GM12878 (cell line): ENCODE measurements at regions not wholly inside any gene's neighbourhood (a gene's known extent, or its start where the extent isn't known, plus 50 kb on each side); places are given as distances from the start of the nearest gene placed in this dataset.

ENCODE experiments used
- ATAC-seq: fragments of 200-7000 bp; cut with Tn5 transposase; 3 replicates; pipeline ENCODE4 v1.9.1; 2020; ENCODE audit warnings: mild to moderate bottlenecking, moderate library complexity
- BruUV-seq: library from RNA; stranded (reverse); fragments of 400-500 nt; replicated peaks from 2 replicates; lab custom pipeline; 2021; lab: Mats Ljungman, UMichigan
- CTCF ChIA-PET: fragments of 300-600 bp; sonication (Branson Sonifier 250); formaldehyde crosslinking; extraction: SDS; loops from one replicate; lab custom pipeline; 2021; ENCODE audit warnings: inconsistent platforms; lab: Yijun Ruan, JAX
- POLR2A ChIA-PET: fragments of 350-600 bp; formaldehyde crosslinking; extraction: SDS; loops from one replicate; lab custom pipeline; 2021; ENCODE audit warnings: inconsistent platforms; lab: Charles Lee
- RAD21 ChIA-PET: fragments of 300-600 bp; sonication (Branson Sonifier 250); formaldehyde crosslinking; loops from one replicate; lab custom pipeline; 2023; ENCODE audit warnings: antibody characterized with exemption; ENCODE audit not compliant: unreplicated experiment; lab: Charles Lee
- SMC1A ChIA-PET: fragments of 300-600 bp; sonication (Branson Sonifier 250); formaldehyde crosslinking; loops from one replicate; lab custom pipeline; 2023; ENCODE audit not compliant: unreplicated experiment, uncharacterized antibody; lab: Charles Lee
- DNase-seq: peaks from one replicate; pipeline ENCODE4 v3.0.0-alpha.2; 2011; ENCODE audit warnings: low read depth, low spot score
- FAIRE-seq: peaks from 3 replicates; lab custom pipeline; 2011; peaks lifted over from hg19 to GRCh38; lab: Jason Lieb, UNC
- H2AFZ ChIP-seq: 2 replicates; pipeline ENCODE4 v1.6.0; 2011; ENCODE audit warnings: low read depth, low read length, control low read depth; ENCODE audit not compliant: control insufficient read depth
- H3K27ac ChIP-seq: 2 replicates; pipeline ENCODE4 v1.5.1; 2011; ENCODE audit warnings: control low read depth; ENCODE audit not compliant: control insufficient read depth, insufficient read depth
- H3K27me3 ChIP-seq, 2 experiments: replicated peaks in 1 of 2; 2 replicates each; pipeline versions ENCODE4 v1.6.0 to v1.6.1; 2011; ENCODE audit warnings: low read length in 1 of 2; ENCODE audit not compliant: control insufficient read depth in 2 of 2, insufficient read depth in 2 of 2
- H3K36me3 ChIP-seq, 2 experiments: 2 replicates each; pipeline ENCODE4 v1.5.1; 2011; ENCODE audit warnings: low read length in 1 of 2; ENCODE audit not compliant: control insufficient read depth in 2 of 2, insufficient read depth in 2 of 2
- H3K4me1 ChIP-seq: 2 replicates; pipeline ENCODE4 v1.6.1; 2011; ENCODE audit warnings: mild to moderate bottlenecking, low read length, moderate library complexity, mixed read lengths; ENCODE audit not compliant: control insufficient read depth, insufficient read depth
- H3K4me2 ChIP-seq: 2 replicates; pipeline ENCODE4 v1.6.0; 2011; ENCODE audit warnings: control low read depth; ENCODE audit not compliant: control insufficient read depth, insufficient read depth
- H3K4me3 ChIP-seq: fragments of 200-600 bp; sonication (generic); 2 replicates; pipeline ENCODE4 v1.5.1; 2016
- H3K79me2 ChIP-seq: 2 replicates; pipeline ENCODE4 v1.6.0; 2011; ENCODE audit warnings: low read length; ENCODE audit not compliant: control insufficient read depth, insufficient read depth
- H3K9ac ChIP-seq: 2 replicates; pipeline ENCODE4 v1.8.0; 2011; ENCODE audit warnings: low read length, control low read depth, mixed read lengths; ENCODE audit not compliant: control insufficient read depth, insufficient read depth
- H3K9me3 ChIP-seq: replicated peaks from 3 replicates; pipeline ENCODE4 v1.5.1; 2011; ENCODE audit warnings: mild to moderate bottlenecking, low read length; ENCODE audit not compliant: control insufficient read depth, insufficient read depth
- H4K20me1 ChIP-seq: 2 replicates; pipeline ENCODE4 v1.6.0; 2011; ENCODE audit not compliant: control insufficient read depth, insufficient read depth
- BHLHE40 ChIP-seq, 2 experiments: fragments of 450-650 bp in 1 of 2; IDR thresholded peaks; 2 replicates each; pipeline ENCODE4 v1.6.1; 2011 to 2017; ENCODE audit warnings: low read depth in 2 of 2, borderline replicate concordance in 1 of 2, improper control_type of control experiment in 1 of 2, low read length in 1 of 2, mild to moderate bottlenecking in 1 of 2
- BMI1 ChIP-seq: fragments of 450-650 bp; IDR thresholded peaks from 2 replicates; pipeline ENCODE4 v1.6.1; 2016; ENCODE audit warnings: mild to moderate bottlenecking, moderate library complexity, borderline replicate concordance
- CBFB ChIP-seq: IDR thresholded peaks from 2 replicates; pipeline ENCODE4 v1.6.1; 2016; ENCODE audit warnings: antibody characterized with exemption, low read depth
- CBX5 ChIP-seq: sonication (generic); IDR thresholded peaks from 2 replicates; pipeline ENCODE4 v1.6.1; 2016; ENCODE audit warnings: low read depth, moderate library complexity, mild to moderate bottlenecking, inconsistent platforms
- ETV6 ChIP-seq, 2 experiments: fragments of 450-650 bp in 1 of 2; IDR thresholded peaks in 1 of 2; conservative IDR thresholded peaks in 1 of 2; 2 replicates each; pipeline ENCODE4 v1.6.1; 2014; ENCODE audit warnings: antibody characterized with exemption in 1 of 2, borderline replicate concordance in 1 of 2, low read depth in 1 of 2, mild to moderate bottlenecking in 1 of 2, moderate library complexity in 1 of 2
- GATAD2B ChIP-seq: fragments of 450-650 bp; conservative IDR thresholded peaks from 2 replicates; pipeline ENCODE4 v1.6.1; 2017; ENCODE audit warnings: low read depth, mild to moderate bottlenecking, moderate library complexity
- IKZF2 ChIP-seq, 2 experiments: fragments of 450-650 bp; IDR thresholded peaks; 2 replicates each; pipeline ENCODE4 v1.6.1; 2017; ENCODE audit warnings: mild to moderate bottlenecking in 2 of 2, moderate library complexity in 2 of 2
- NR2F1 ChIP-seq: fragments of 450-650 bp; conservative IDR thresholded peaks from 2 replicates; pipeline ENCODE4 v1.6.1; 2017; ENCODE audit warnings: mild to moderate bottlenecking
- RAD21 ChIP-seq: IDR thresholded peaks from 2 replicates; pipeline ENCODE4 v1.6.1; 2011; ENCODE audit warnings: mild to moderate bottlenecking, low read depth, low read length, moderate library complexity; ENCODE audit not compliant: insufficient read depth
- RB1 ChIP-seq: fragments of 450-650 bp; formaldehyde crosslinking; IDR thresholded peaks from 2 replicates; pipeline ENCODE4 v1.6.1; 2017; ENCODE audit warnings: mild to moderate bottlenecking, borderline replicate concordance
- SMC3 ChIP-seq: IDR thresholded peaks from 2 replicates; pipeline ENCODE4 v1.6.1; 2011; ENCODE audit warnings: low read length, improper control_type of control experiment, borderline replicate concordance
- WRNIP1 ChIP-seq: IDR thresholded peaks from 2 replicates; pipeline ENCODE4 v1.6.1; 2011; ENCODE audit warnings: low read depth, low read length, improper control_type of control experiment, borderline replicate concordance
- WGBS: methylation state at CpG from one replicate; pipeline ENCODE4 v1.1.6; 2016; ENCODE audit warnings: low lambda C conversion rate; ENCODE audit not compliant: insufficient replicate concordance, insufficient coverage; ENCODE audit errors: missing lambda C conversion rate; 5-methylcytosine and 5-hydroxymethylcytosine counted together
- in situ Hi-C: fragments of 300-500 bp; cut with MboI; formaldehyde crosslinking; loops from 9 replicates; pipeline ENCODE4 v1.14.3; 2018; ENCODE audit warnings: mixed read lengths
- intact Hi-C: fragments of 100-400 bp; cut with micrococcal nuclease; formaldehyde crosslinking; loops from one replicate; pipeline ENCODE4 v1.14.2; 2022; ENCODE audit not compliant: unreplicated experiment
- TF ChIP-seq, protein P1 (sequence below): fragments of 450-650 bp; IDR thresholded peaks from 2 replicates; pipeline ENCODE4 v1.6.1; 2017; ENCODE audit warnings: mild to moderate bottlenecking, moderate library complexity
- TF ChIP-seq, protein P2 (sequence below): fragments of 450-650 bp; IDR thresholded peaks from 2 replicates; pipeline ENCODE4 v1.6.1; 2016; ENCODE audit warnings: mild to moderate bottlenecking
- TF ChIP-seq, protein P3 (sequence below): fragments of 450-650 bp; conservative IDR thresholded peaks from 2 replicates; pipeline ENCODE4 v1.6.1; 2017; ENCODE audit warnings: mild to moderate bottlenecking, moderate library complexity

DNA sequence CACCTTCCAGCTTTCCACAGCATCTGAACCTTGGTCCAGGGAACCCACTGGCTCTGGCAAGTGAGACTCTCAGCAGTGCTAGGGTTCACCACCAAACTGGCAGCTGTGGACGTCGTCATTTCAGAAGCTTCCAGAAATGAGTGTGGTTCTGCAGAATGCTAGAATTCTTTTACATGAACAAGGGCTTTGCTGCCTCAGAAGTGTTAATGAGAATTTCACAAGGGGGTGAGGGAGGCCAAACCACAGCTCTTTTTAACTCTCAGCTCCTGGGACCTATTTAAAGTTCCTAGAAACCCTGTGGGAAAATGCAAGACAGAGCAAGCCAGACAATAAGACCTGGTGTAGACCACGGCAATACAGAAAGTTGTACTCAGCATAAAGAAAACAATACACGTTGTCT, 129.3 kb upstream of the BET1 start:
- ATAC-seq (peak; percentile 93), FAIRE-seq (no peak), DNase-seq (peak; percentile 65)
- ChIA-PET SMC1A (interaction anchor here (0.6 to 4.9 kb wide), 33 partner anchors 9 to 487 kb away, joined by 3 to 39 read pairs (median 5); no protein-coding TSS in a partner anchor), RAD21 (interaction anchor here (0.8 to 3.3 kb wide), 23 partner anchors 10 to 262 kb away, joined by 3 to 18 read pairs (median 4); partner anchors contain the start of gene COL1A2), POLR2A (interaction anchor here (0.7 to 1.8 kb wide), 6 partner anchors 10 to 37 kb away, joined by 3 to 7 read pairs (median 4); no protein-coding TSS in a partner anchor), CTCF (interaction anchor here (0.8 to 2.3 kb wide), 16 partner anchors 9 to 237 kb away, joined by 3 to 14 read pairs (median 4); no protein-coding TSS in a partner anchor)
- H3K4me2 ChIP-seq, result no peak overlapping the region
- intact Hi-C loops (loop anchor here (10.0 kb wide), 1 partner anchor 261 kb away; the partner anchor contains the start of gene COL1A2), in situ Hi-C loops (no loop called here)
- H3K9me3 ChIP-seq, result no peaks in the 10 kb centered on the region
- no peaks in the 10 kb centered on the region for H4K20me1 ChIP-seq
- no peak overlapping the region for H2AFZ ChIP-seq
- no peaks in the 10 kb centered on the region for H3K4me1 ChIP-seq
- no peaks in the 10 kb centered on the region for H3K79me2 ChIP-seq
- WGBS, result 0% methylated on average over 4 of the region's 4 CpGs
- no peaks in the 10 kb centered on the region; a peak in 1 of 4 replicates for H3K27me3 ChIP-seq
- no peak overlapping the region for H3K27ac ChIP-seq
- H3K4me3 ChIP-seq, result no peak overlapping the region
- H3K36me3 ChIP-seq, result no peaks in the 10 kb centered on the region
- no peak overlapping the region for H3K9ac ChIP-seq
- BruUV-seq, result no TSS peak
- TF ChIP-seq NR2F1, result peak; percentile 97
- TF ChIP-seq WRNIP1, result no peak
- no peak for TF ChIP-seq ETV6 (conservative IDR thresholded peaks at IDR 0.05 in 1 of 2, IDR thresholded peaks at IDR 0.05 in 1 of 2; ENCODE audit: borderline replicate concordance in 1 of 2, low read depth in 1 of 2)
- peak; percentile 78; the same call in 1 of the 2 replicates for TF ChIP-seq GATAD2B
- peak; percentile 95 for TF ChIP-seq IKZF2 (IDR thresholded peaks at IDR 0.05)
- TF ChIP-seq SMC3, result no peak; the same call in 1 of the 2 replicates
- TF ChIP-seq, protein P1, sequence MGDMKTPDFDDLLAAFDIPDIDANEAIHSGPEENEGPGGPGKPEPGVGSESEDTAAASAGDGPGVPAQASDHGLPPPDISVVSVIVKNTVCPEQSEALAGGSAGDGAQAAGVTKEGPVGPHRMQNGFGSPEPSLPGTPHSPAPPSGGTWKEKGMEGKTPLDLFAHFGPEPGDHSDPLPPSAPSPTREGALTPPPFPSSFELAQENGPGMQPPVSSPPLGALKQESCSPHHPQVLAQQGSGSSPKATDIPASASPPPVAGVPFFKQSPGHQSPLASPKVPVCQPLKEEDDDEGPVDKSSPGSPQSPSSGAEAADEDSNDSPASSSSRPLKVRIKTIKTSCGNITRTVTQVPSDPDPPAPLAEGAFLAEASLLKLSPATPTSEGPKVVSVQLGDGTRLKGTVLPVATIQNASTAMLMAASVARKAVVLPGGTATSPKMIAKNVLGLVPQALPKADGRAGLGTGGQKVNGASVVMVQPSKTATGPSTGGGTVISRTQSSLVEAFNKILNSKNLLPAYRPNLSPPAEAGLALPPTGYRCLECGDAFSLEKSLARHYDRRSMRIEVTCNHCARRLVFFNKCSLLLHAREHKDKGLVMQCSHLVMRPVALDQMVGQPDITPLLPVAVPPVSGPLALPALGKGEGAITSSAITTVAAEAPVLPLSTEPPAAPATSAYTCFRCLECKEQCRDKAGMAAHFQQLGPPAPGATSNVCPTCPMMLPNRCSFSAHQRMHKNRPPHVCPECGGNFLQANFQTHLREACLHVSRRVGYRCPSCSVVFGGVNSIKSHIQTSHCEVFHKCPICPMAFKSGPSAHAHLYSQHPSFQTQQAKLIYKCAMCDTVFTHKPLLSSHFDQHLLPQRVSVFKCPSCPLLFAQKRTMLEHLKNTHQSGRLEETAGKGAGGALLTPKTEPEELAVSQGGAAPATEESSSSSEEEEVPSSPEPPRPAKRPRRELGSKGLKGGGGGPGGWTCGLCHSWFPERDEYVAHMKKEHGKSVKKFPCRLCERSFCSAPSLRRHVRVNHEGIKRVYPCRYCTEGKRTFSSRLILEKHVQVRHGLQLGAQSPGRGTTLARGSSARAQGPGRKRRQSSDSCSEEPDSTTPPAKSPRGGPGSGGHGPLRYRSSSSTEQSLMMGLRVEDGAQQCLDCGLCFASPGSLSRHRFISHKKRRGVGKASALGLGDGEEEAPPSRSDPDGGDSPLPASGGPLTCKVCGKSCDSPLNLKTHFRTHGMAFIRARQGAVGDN, result 0 out of 2 replicates have a peak, but pooled peaks have one; percentile 31
- peak; percentile 46; the same call in 1 of the 2 replicates for TF ChIP-seq BMI1
- TF ChIP-seq CBX5, result no peak
- TF ChIP-seq, protein P2, sequence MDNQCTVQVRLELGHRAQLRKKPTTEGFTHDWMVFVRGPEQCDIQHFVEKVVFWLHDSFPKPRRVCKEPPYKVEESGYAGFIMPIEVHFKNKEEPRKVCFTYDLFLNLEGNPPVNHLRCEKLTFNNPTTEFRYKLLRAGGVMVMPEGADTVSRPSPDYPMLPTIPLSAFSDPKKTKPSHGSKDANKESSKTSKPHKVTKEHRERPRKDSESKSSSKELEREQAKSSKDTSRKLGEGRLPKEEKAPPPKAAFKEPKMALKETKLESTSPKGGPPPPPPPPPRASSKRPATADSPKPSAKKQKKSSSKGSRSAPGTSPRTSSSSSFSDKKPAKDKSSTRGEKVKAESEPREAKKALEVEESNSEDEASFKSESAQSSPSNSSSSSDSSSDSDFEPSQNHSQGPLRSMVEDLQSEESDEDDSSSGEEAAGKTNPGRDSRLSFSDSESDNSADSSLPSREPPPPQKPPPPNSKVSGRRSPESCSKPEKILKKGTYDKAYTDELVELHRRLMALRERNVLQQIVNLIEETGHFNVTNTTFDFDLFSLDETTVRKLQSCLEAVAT, result peak; percentile 35; the same call in 1 of the 2 replicates
- TF ChIP-seq RAD21, result no peak
- TF ChIP-seq CBFB, result no peak
- TF ChIP-seq, protein P3, sequence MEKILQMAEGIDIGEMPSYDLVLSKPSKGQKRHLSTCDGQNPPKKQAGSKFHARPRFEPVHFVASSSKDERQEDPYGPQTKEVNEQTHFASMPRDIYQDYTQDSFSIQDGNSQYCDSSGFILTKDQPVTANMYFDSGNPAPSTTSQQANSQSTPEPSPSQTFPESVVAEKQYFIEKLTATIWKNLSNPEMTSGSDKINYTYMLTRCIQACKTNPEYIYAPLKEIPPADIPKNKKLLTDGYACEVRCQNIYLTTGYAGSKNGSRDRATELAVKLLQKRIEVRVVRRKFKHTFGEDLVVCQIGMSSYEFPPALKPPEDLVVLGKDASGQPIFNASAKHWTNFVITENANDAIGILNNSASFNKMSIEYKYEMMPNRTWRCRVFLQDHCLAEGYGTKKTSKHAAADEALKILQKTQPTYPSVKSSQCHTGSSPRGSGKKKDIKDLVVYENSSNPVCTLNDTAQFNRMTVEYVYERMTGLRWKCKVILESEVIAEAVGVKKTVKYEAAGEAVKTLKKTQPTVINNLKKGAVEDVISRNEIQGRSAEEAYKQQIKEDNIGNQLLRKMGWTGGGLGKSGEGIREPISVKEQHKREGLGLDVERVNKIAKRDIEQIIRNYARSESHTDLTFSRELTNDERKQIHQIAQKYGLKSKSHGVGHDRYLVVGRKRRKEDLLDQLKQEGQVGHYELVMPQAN, result no peak
- TF ChIP-seq RB1, result no peak
- peak in 1 of 2 experiments; percentile 45; a peak in 1 of 4 replicates for TF ChIP-seq BHLHE40 (IDR thresholded peaks at IDR 0.05; ENCODE audit: borderline replicate concordance in 1 of 2, low read depth in 2 of 2, low read length in 1 of 2)
